DND-41 (cell line): ENCODE measurements at regions not wholly inside any gene's neighbourhood (a gene's known extent, or its start where the extent isn't known, plus 50 kb on each side); places are given as distances from the start of the nearest gene placed in this dataset.

Experiments used
- ATAC-seq: fragments of 200-7000 bp; cut with Tn5 transposase; 3 replicates; pipeline ENCODE4 v1.9.1; 2021; ENCODE audit warnings: low read depth; ENCODE audit not compliant: insufficient read depth
- DNase-seq: peaks from one replicate; pipeline ENCODE4 v3.0.0-alpha.2; 2020
- H2AFZ ChIP-seq: 2 replicates; pipeline ENCODE4 v1.6.0; 2012; ENCODE audit warnings: low read depth, low read length
- H3K27ac ChIP-seq: 2 replicates; pipeline ENCODE4 v1.5.1; 2012; ENCODE audit warnings: low read length, inconsistent platforms
- H3K27me3 ChIP-seq: fragments of 200-600 bp; sonication (generic); 2 replicates; pipeline ENCODE4 v1.6.0; 2012; ENCODE audit warnings: low read length, mild to moderate bottlenecking, inconsistent platforms; ENCODE audit not compliant: insufficient read depth, poor library complexity
- H3K36me3 ChIP-seq: 2 replicates; pipeline ENCODE4 v1.5.1; 2012; ENCODE audit warnings: low read length, inconsistent platforms; ENCODE audit not compliant: insufficient read depth
- H3K4me1 ChIP-seq: 2 replicates; pipeline ENCODE4 v1.5.1; 2012; ENCODE audit warnings: mild to moderate bottlenecking, low read length; ENCODE audit not compliant: insufficient read depth
- H3K4me2 ChIP-seq: 2 replicates; pipeline ENCODE4 v1.6.0; 2012; ENCODE audit warnings: mild to moderate bottlenecking, moderate library complexity, low read length, inconsistent platforms; ENCODE audit not compliant: insufficient read depth
- H3K4me3 ChIP-seq, 2 experiments: fragments of 200-600 bp in 1 of 2; shearing (Covaris generic) in 1 of 2; 2 replicates each; pipeline ENCODE4 v1.5.1; 2012 to 2016; ENCODE audit warnings: inconsistent platforms in 2 of 2, low read length in 2 of 2, mild to moderate bottlenecking in 2 of 2, low read depth in 1 of 2, moderate library complexity in 1 of 2
- H3K79me2 ChIP-seq: 2 replicates; pipeline ENCODE4 v1.6.0; 2012; ENCODE audit warnings: low read length, inconsistent platforms; ENCODE audit not compliant: insufficient read depth
- H3K9ac ChIP-seq: 2 replicates; pipeline ENCODE4 v1.6.0; 2012; ENCODE audit warnings: low read depth, mild to moderate bottlenecking, inconsistent platforms, low read length, moderate library complexity
- H3K9me3 ChIP-seq: 2 replicates; pipeline ENCODE4 v1.5.1; 2012; ENCODE audit warnings: low read length, moderate library complexity, mild to moderate bottlenecking, inconsistent platforms; ENCODE audit not compliant: insufficient read depth, severe bottlenecking
- H4K20me1 ChIP-seq: 2 replicates; pipeline ENCODE4 v1.6.0; 2012; ENCODE audit warnings: low read length; ENCODE audit not compliant: insufficient read depth
- EZH2 ChIP-seq: IDR thresholded peaks from 3 replicates; pipeline ENCODE4 v1.6.1; 2012; ENCODE audit warnings: borderline replicate concordance, low read depth, mild to moderate bottlenecking, moderate library complexity, low read length, inconsistent platforms; ENCODE audit not compliant: severe bottlenecking
- TF ChIP-seq, protein P1 (sequence below): IDR thresholded peaks from 2 replicates; pipeline ENCODE4 v1.5.1; 2012; ENCODE audit warnings: borderline replicate concordance, low read length, moderate library complexity, mild to moderate bottlenecking; ENCODE audit not compliant: poor library complexity, severe bottlenecking; ENCODE audit errors: extremely low read depth

DNA sequence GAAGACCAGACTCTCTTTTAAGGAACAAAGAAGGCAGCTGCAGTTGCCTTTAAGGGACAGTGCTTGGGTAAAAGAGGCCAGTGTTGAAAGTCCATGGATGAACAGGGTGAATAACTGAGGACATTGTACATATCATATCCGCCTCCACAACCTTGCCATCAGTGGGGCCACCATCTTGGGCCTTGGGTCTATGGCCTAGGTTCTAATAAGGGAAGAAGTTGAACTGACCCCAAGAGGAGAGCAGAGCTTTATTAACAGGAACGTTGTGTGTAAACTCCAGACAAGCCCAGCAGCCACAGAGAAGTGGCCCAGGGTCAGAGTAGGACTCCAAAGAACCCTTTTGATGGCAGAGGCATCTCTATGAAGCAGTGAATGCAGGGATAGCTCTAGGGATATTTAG lies 332.8 kb downstream of the CYP26B1 start:
- Histone ChIP-seq H3K4me1 (no peaks in the 10 kb centered on the region), H3K36me3 (no peaks in the 10 kb centered on the region), H3K9ac (no peak overlapping the region), H3K27ac (no peak overlapping the region), H3K9me3 (no peaks in the 10 kb centered on the region), H3K4me3 (no peak overlapping the region), H3K27me3 (no peaks in the 10 kb centered on the region), H2AFZ (no peak overlapping the region), H3K4me2 (no peak overlapping the region), H3K79me2 (no peaks in the 10 kb centered on the region), H4K20me1 (no peaks in the 10 kb centered on the region)
- ATAC-seq (no peak), DNase-seq (no peak)
- TF ChIP-seq, protein P1, sequence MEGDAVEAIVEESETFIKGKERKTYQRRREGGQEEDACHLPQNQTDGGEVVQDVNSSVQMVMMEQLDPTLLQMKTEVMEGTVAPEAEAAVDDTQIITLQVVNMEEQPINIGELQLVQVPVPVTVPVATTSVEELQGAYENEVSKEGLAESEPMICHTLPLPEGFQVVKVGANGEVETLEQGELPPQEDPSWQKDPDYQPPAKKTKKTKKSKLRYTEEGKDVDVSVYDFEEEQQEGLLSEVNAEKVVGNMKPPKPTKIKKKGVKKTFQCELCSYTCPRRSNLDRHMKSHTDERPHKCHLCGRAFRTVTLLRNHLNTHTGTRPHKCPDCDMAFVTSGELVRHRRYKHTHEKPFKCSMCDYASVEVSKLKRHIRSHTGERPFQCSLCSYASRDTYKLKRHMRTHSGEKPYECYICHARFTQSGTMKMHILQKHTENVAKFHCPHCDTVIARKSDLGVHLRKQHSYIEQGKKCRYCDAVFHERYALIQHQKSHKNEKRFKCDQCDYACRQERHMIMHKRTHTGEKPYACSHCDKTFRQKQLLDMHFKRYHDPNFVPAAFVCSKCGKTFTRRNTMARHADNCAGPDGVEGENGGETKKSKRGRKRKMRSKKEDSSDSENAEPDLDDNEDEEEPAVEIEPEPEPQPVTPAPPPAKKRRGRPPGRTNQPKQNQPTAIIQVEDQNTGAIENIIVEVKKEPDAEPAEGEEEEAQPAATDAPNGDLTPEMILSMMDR = no peak
- TF ChIP-seq EZH2 = no peak

DNA sequence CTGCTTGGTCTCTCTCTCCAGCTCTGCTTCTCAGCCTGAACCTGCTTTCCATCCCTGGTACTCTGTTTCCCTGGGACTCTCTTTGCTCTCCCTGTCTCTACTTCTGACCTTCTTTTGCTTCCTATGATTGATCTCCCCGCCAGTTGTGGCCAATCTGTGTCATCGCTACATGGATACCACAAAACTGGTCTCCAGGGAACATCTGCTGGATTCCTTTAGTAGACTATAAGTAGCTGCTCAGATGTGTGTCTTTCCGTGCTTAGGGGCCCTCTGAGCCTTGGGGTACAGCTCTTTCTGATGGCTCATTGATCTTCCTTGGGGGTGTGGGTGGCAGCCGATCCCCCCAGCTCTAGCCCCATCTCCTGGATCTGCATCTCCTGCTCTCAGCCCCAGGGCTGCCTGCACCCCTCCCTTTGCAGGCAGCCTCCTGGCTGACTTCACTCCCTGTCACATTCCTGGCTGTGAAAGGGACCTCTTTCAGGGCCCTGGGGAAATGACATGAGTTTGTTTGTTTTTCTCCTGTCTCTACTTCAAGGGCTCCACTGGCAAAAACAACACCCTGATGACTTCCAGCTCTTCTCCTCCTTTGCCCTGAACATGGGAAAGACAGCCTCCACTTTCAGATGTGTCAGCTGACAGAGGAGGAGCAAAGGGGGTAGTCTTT lies 333.7 kb downstream of the CYP26B1 start:
- Histone ChIP-seq H4K20me1 (no peaks in the 10 kb centered on the region), H3K9me3 (no peaks in the 10 kb centered on the region), H3K4me2 (no peak overlapping the region), H3K79me2 (no peaks in the 10 kb centered on the region), H3K27ac (no peak overlapping the region), H3K9ac (no peak overlapping the region), H2AFZ (no peak overlapping the region), H3K27me3 (no peaks in the 10 kb centered on the region), H3K4me1 (no peaks in the 10 kb centered on the region), H3K4me3 (no peak overlapping the region), H3K36me3 (no peaks in the 10 kb centered on the region)
- no peak for ATAC-seq
- DNase-seq = no peak
- TF ChIP-seq EZH2 = no peak
- TF ChIP-seq, protein P1 = no peak

DNA sequence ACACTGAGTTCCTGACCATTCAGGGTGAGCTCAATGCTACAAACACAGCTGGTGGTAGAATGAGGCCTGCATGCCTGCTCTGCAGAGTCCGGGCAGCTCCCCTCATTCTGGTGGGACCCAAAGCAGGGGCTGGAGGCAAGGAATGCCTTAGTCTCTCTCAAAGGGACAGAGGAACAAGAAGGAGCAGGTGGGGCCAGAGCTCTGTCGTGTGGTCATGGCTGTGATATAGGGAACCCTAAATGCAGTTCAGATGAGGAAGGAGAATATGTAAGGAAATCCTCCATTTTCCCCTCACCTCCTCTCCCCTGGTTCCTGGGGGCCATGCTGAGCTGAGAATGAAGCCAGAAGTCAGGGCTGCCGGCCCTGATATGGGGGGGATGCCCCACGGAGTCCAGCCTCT lies 334.3 kb downstream of the CYP26B1 start:
- no peaks in the 10 kb centered on the region for H3K27me3 ChIP-seq
- H3K4me2 ChIP-seq = no peak overlapping the region
- ATAC-seq = no peak
- H2AFZ ChIP-seq = no peak overlapping the region
- no peaks in the 10 kb centered on the region for H4K20me1 ChIP-seq
- no peak for DNase-seq
- no peak for TF ChIP-seq EZH2
- TF ChIP-seq, protein P1 = no peak
- no peak overlapping the region for H3K27ac ChIP-seq
- H3K36me3 ChIP-seq = no peaks in the 10 kb centered on the region
- H3K9ac ChIP-seq = no peak overlapping the region
- H3K9me3 ChIP-seq = no peaks in the 10 kb centered on the region
- H3K4me1 ChIP-seq = no peaks in the 10 kb centered on the region
- H3K79me2 ChIP-seq = no peaks in the 10 kb centered on the region
- no peak overlapping the region for H3K4me3 ChIP-seq

DNA sequence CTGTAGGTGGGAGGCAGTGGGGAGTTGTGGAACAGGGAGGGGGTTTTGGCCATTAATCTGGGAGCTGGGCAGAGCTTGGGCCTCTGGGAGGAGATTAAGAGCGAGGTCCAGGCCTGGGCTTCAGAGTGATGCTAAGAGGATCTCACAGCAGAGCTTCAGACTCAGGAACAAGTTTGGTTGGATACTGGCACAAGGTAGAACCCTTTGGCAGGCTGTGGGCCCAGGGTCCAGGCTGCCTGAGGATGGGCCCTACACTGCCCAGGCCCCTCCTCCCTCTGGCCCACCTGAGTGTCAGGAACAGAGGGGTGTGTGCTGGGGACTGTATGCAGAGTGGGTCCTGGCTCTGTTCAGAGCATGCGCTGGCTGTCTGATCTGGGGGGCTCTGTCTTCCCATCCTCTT lies 334.9 kb downstream of the CYP26B1 start:
- H4K20me1 ChIP-seq = no peaks in the 10 kb centered on the region
- H3K27me3 ChIP-seq = peaks cover 2% of the 10 kb centered on the region
- no peak overlapping the region for H3K27ac ChIP-seq
- no peak overlapping the region for H3K4me2 ChIP-seq
- H3K4me1 ChIP-seq = no peaks in the 10 kb centered on the region
- no peak overlapping the region for H3K9ac ChIP-seq
- DNase-seq = no peak
- no peak for ATAC-seq
- no peak overlapping the region for H2AFZ ChIP-seq
- no peak overlapping the region for H3K4me3 ChIP-seq
- no peaks in the 10 kb centered on the region for H3K9me3 ChIP-seq
- H3K36me3 ChIP-seq = no peaks in the 10 kb centered on the region
- TF ChIP-seq, protein P1 = no peak
- no peak for TF ChIP-seq EZH2
- no peaks in the 10 kb centered on the region for H3K79me2 ChIP-seq
